ENCODE measurements at regions not wholly inside any gene's neighbourhood (a gene's known extent, or its start where the extent isn't known, plus 50 kb on each side); places are given as distances from the start of the nearest gene placed in this dataset.

DNA sequence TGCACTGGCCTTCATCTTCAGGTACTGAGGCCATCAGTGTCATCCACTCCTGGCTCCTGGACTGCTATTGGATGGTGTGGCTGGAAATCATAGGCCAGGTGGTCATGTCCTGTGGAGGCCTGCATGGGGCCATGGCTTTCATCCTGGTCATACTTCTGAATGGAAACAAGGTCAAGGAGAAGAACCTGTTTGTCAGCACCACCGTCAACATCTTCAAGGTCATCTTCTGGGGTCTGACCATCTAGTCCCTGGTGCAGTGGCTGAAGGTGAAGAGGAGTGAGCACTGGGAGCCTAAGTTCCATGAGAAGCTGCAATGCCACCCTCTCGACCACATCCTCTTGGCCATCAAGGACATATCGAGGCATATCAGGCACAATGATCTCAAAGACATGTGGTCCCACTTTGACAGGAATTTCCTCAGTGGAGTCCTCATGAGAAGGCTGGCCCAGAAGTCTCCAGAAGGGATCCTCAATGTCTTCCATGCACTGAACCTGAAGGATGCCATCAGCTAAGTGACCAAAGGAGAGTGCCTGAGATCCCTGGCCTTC lies 120.0 kb upstream of the SERPIND1 start:
- Mint-ChIP-seq H3K27ac (no peak overlapping the region), H3K36me3 (no peaks in the 10 kb centered on the region), H3K9me3 (no peaks in the 10 kb centered on the region), H3K4me3 (no peak overlapping the region), H3K4me1 (no peaks in the 10 kb centered on the region), H3K27me3 (peaks cover 0 to 18% (median 1%) of the 10 kb centered on the region in 5 donors)
- Histone ChIP-seq H3K4me1 (ENCODE audit: control insufficient read depth in 2 of 2, insufficient read depth in 2 of 2, low read length in 2 of 2) (no peaks in the 10 kb centered on the region), H3K4me3 (ENCODE audit: low read length) (no peak overlapping the region), H3K9me3 (ENCODE audit: control insufficient read depth in 2 of 3, low read length in 3 of 3) (no peaks in the 10 kb centered on the region), H3K36me3 (ENCODE audit: control insufficient read depth in 2 of 3, insufficient read depth in 3 of 3, low read length in 3 of 3) (no peaks in the 10 kb centered on the region), H3K27me3 (ENCODE audit: control insufficient read depth in 2 of 2, insufficient read depth in 2 of 2, low read length in 2 of 2) (no peaks in the 10 kb centered on the region), H3K27ac (ENCODE audit: low read depth, low read length) (no peak overlapping the region)
- POLR2A ChIA-PET, result no interaction called here
- CTCF ChIA-PET, result interaction anchor here (1.0 kb wide), 1 partner anchor 19 kb away, joined by 3 read pairs; no protein-coding TSS in a partner anchor
- intact Hi-C loops (cut with micrococcal nuclease), result no loop called here
- DNase-seq, result no peak
- ATAC-seq, result no peak

GRCh38 chr22:20654343-20655208 lies 119.3 kb upstream of the SERPIND1 start:
- POLR2A ChIA-PET, result no interaction called here
- no peaks in the 10 kb centered on the region for H3K9me3 ChIP-seq (ENCODE audit: control insufficient read depth in 2 of 3, low read length in 3 of 3)
- intact Hi-C loops (cut with micrococcal nuclease), result no loop called here
- Mint-ChIP-seq H3K27ac (no peak overlapping the region), H3K36me3 (no peaks in the 10 kb centered on the region), H3K27me3 (peaks cover 0 to 25% (median 5%) of the 10 kb centered on the region in 5 donors), H3K4me3 (no peak overlapping the region), H3K4me1 (no peaks in the 10 kb centered on the region), H3K9me3 (no peaks in the 10 kb centered on the region)
- H3K27me3 ChIP-seq (ENCODE audit: control insufficient read depth in 2 of 2, insufficient read depth in 2 of 2, low read length in 2 of 2), result no peaks in the 10 kb centered on the region
- CTCF ChIA-PET, result interaction anchor here (1.0 kb wide), 1 partner anchor 20 kb away, joined by 3 read pairs; no protein-coding TSS in a partner anchor
- ATAC-seq (no peak), DNase-seq (peak in 1 of 9 donors; percentile 13)
- H3K27ac ChIP-seq (ENCODE audit: low read depth, low read length), result no peak overlapping the region
- no peaks in the 10 kb centered on the region for H3K36me3 ChIP-seq (ENCODE audit: control insufficient read depth in 2 of 3, insufficient read depth in 3 of 3, low read length in 3 of 3)
- H3K4me1 ChIP-seq (ENCODE audit: control insufficient read depth in 2 of 2, insufficient read depth in 2 of 2, low read length in 2 of 2), result no peaks in the 10 kb centered on the region
- no peak overlapping the region for H3K4me3 ChIP-seq (ENCODE audit: low read length)

- no peaks in the 10 kb centered on the region for H3K4me1 Mint-ChIP-seq
- Histone ChIP-seq H3K27me3 (ENCODE audit: control insufficient read depth in 2 of 2, insufficient read depth in 2 of 2, low read length in 2 of 2) (no peaks in the 10 kb centered on the region), H3K4me3 (ENCODE audit: low read length) (no peak overlapping the region), H3K36me3 (ENCODE audit: control insufficient read depth in 2 of 3, insufficient read depth in 3 of 3, low read length in 3 of 3) (no peaks in the 10 kb centered on the region), H3K4me1 (ENCODE audit: control insufficient read depth in 2 of 2, insufficient read depth in 2 of 2, low read length in 2 of 2) (no peaks in the 10 kb centered on the region), H3K27ac (ENCODE audit: low read depth, low read length) (no peak overlapping the region), H3K9me3 (ENCODE audit: control insufficient read depth in 2 of 3, low read length in 3 of 3) (no peaks in the 10 kb centered on the region)
- H3K36me3 Mint-ChIP-seq, result no peaks in the 10 kb centered on the region
- ChIA-PET POLR2A (no interaction called here), CTCF (no interaction called here)
- DNase-seq, result no peak
- peak overlapping the region in 2 of 9 donors; percentile 3 to 70 for H3K27ac Mint-ChIP-seq
- no peaks in the 10 kb centered on the region for H3K9me3 Mint-ChIP-seq
- H3K4me3 Mint-ChIP-seq, result no peak overlapping the region
- peaks cover 0 to 36% (median 5%) of the 10 kb centered on the region in 5 donors for H3K27me3 Mint-ChIP-seq
- ATAC-seq, result no peak
- intact Hi-C loops (cut with micrococcal nuclease), result no loop called here
Observed at GRCh38 chr22:20655623-20656022, 118.3 kb upstream of the SERPIND1 start.

DNA sequence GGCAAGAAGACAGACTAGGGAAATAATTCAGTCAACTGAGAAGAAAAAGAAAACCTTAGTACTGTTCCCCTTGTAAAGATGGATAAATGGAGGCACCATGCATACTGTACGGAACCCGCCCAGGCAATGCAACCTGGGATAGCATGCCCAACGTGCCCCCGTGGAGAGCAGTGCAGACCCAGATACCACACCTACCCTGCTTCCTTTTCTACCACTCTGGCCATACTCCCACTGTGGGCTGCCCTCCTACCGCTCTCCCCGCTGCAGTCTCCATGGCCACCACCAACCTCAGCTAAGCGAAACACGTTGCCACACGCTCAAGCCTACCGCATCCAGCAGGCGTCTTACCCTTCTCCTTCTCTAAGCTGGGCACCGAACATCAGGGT lies 117.4 kb upstream of the SERPIND1 start:
- Histone ChIP-seq H3K4me1 (ENCODE audit: control insufficient read depth in 2 of 2, insufficient read depth in 2 of 2, low read length in 2 of 2) (no peaks in the 10 kb centered on the region), H3K36me3 (ENCODE audit: control insufficient read depth in 2 of 3, insufficient read depth in 3 of 3, low read length in 3 of 3) (no peaks in the 10 kb centered on the region), H3K9me3 (ENCODE audit: control insufficient read depth in 2 of 3, low read length in 3 of 3) (no peaks in the 10 kb centered on the region), H3K4me3 (ENCODE audit: low read length) (no peak overlapping the region), H3K27me3 (ENCODE audit: control insufficient read depth in 2 of 2, insufficient read depth in 2 of 2, low read length in 2 of 2) (no peaks in the 10 kb centered on the region), H3K27ac (ENCODE audit: low read depth, low read length) (no peak overlapping the region)
- no peaks in the 10 kb centered on the region for H3K9me3 Mint-ChIP-seq
- peaks cover 0 to 43% (median 5%) of the 10 kb centered on the region in 5 donors for H3K27me3 Mint-ChIP-seq
- no peaks in the 10 kb centered on the region for H3K4me1 Mint-ChIP-seq
- intact Hi-C loops (cut with micrococcal nuclease), result no loop called here
- no peaks in the 10 kb centered on the region for H3K36me3 Mint-ChIP-seq
- no peak for ATAC-seq
- no peak for DNase-seq
- ChIA-PET CTCF (no interaction called here), POLR2A (no interaction called here)
- no peak overlapping the region for H3K27ac Mint-ChIP-seq
- no peak overlapping the region for H3K4me3 Mint-ChIP-seq

GRCh38 chr22:20656902-20657836 lies 116.7 kb upstream of the SERPIND1 start:
- intact Hi-C loops (cut with micrococcal nuclease), result no loop called here
- CTCF ChIA-PET, result no interaction called here

More at GRCh38 chr22:20656902-20657836, 116.7 kb upstream of the SERPIND1 start:
- no peaks in the 10 kb centered on the region for H3K9me3 Mint-ChIP-seq
- Histone ChIP-seq H3K4me3 (ENCODE audit: low read length) (no peak overlapping the region), H3K27ac (ENCODE audit: low read depth, low read length) (no peak overlapping the region), H3K27me3 (ENCODE audit: control insufficient read depth in 2 of 2, insufficient read depth in 2 of 2, low read length in 2 of 2) (no peaks in the 10 kb centered on the region), H3K4me1 (ENCODE audit: control insufficient read depth in 2 of 2, insufficient read depth in 2 of 2, low read length in 2 of 2) (no peaks in the 10 kb centered on the region), H3K9me3 (ENCODE audit: control insufficient read depth in 2 of 3, low read length in 3 of 3) (no peaks in the 10 kb centered on the region), H3K36me3 (ENCODE audit: control insufficient read depth in 2 of 3, insufficient read depth in 3 of 3, low read length in 3 of 3) (no peaks in the 10 kb centered on the region)
- no peak for DNase-seq
- no peaks in the 10 kb centered on the region for H3K36me3 Mint-ChIP-seq
- no peak overlapping the region for H3K4me3 Mint-ChIP-seq
- no peak overlapping the region for H3K27ac Mint-ChIP-seq
- no peaks in the 10 kb centered on the region for H3K4me1 Mint-ChIP-seq
- POLR2A ChIA-PET, result no interaction called here
- ATAC-seq, result no peak
- H3K27me3 Mint-ChIP-seq, result peaks cover 0 to 44% (median 6%) of the 10 kb centered on the region in 5 donors

Measured in naive thymus-derived CD4-positive, alpha-beta T cell (primary cell).